ENCODE measurements at regions not wholly inside any gene's neighbourhood (a gene's known extent, or its start where the extent isn't known, plus 50 kb on each side); places are given as distances from the start of the nearest gene placed in this dataset.

DNA sequence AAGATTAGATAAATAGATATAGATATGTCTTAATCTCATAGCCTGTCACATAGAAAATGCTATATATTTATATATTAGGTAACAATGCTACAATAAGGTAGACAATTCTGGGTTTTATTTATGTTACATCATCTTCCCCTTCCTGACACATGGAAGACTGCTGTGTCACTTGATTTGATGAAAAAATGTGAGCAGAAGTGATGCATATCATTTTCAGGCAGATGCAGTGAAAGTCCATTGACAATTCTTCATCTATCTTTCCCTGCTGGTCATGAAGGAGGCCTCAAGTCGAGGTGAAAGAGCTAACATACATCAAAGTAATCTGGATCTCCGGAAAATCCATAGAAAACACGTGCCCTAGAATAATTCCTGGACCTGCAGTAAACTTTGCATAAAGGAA lies 57.8 kb upstream of the CHD1 start:
- no peaks in the 10 kb centered on the region for H3K23me2 ChIP-seq (ENCODE audit: low read depth, low read length)
- no peak overlapping the region for H2BK15ac ChIP-seq (ENCODE audit: low read length)
- WGBS, 2 experiments (ENCODE audit: extremely low coverage in 1 of 2, insufficient coverage in 1 of 2, insufficient read length in 1 of 2, insufficient replicate concordance in 2 of 2, low coverage in 1 of 2, low lambda C conversion rate in 2 of 2, missing lambda C conversion rate in 1 of 2): 85% methylated on average over 3 of the region's 3 CpGs; no CpG with 5 or more reads in 1 of the 2 experiments
- H4K91ac ChIP-seq (replicated peaks; ENCODE audit: insufficient read length, low read length): no peak overlapping the region
- no peak overlapping the region for H3K18ac ChIP-seq (ENCODE audit: extremely low read depth, low read length)
- no peak overlapping the region for H2BK20ac ChIP-seq (ENCODE audit: low read length)
- no peaks in the 10 kb centered on the region for H4K20me1 ChIP-seq (replicated peaks in 1 of 2; ENCODE audit: control insufficient read depth in 1 of 2, insufficient read depth in 2 of 2, low read length in 2 of 2)
- H3K9ac ChIP-seq (replicated peaks in 1 of 4; ENCODE audit: extremely low read depth in 1 of 4, low read depth in 3 of 4, low read length in 3 of 4): no peak overlapping the region
- H3K23ac ChIP-seq (ENCODE audit: insufficient read length): no peak overlapping the region
- H3K4ac ChIP-seq (replicated peaks; ENCODE audit: insufficient read length, low read depth, low read length): no peak overlapping the region
- FAIRE-seq (no peak), DNase-seq (ENCODE audit: low read depth in 1 of 2, low spot score in 2 of 2) (no peak)
- H3K14ac ChIP-seq (ENCODE audit: insufficient read length): no peak overlapping the region
- H2BK120ac ChIP-seq (replicated peaks; ENCODE audit: low read depth, low read length): no peak overlapping the region
- H2AK5ac ChIP-seq (ENCODE audit: low read depth, low read length): no peak overlapping the region
- no peaks in the 10 kb centered on the region for H3K4me1 ChIP-seq (replicated peaks in 1 of 4; ENCODE audit: control insufficient read depth in 3 of 4, insufficient read depth in 4 of 4, low read length in 3 of 4)
- H4K5ac ChIP-seq (ENCODE audit: insufficient read length, low read depth, low read length): no peak overlapping the region
- POLR2A ChIA-PET (ENCODE audit: partially characterized antibody): no interaction called here
- H2AFZ ChIP-seq (ENCODE audit: low read length): no peak overlapping the region
- no peak for TF ChIP-seq ATF3 (IDR thresholded peaks at IDR 0.05; ENCODE audit: insufficient read depth, low read depth, low read length)
- TF ChIP-seq KDM4A (IDR thresholded peaks at IDR 0.05; ENCODE audit: low read depth, low read length, severe bottlenecking): no peak
- no peak for TF ChIP-seq MAFK (IDR thresholded peaks at IDR 0.05; ENCODE audit: low read depth, low read length)
- TF ChIP-seq BCL11A (IDR thresholded peaks at IDR 0.05; ENCODE audit: low read depth in 2 of 2, low read length in 2 of 2): no peak
- TF ChIP-seq TAF1 (IDR thresholded peaks at IDR 0.05; ENCODE audit: low read depth, low read length): no peak
- TF ChIP-seq RNF2 (IDR thresholded peaks at IDR 0.05; ENCODE audit: borderline replicate concordance, low read depth, low read length, missing control alignments, poor library complexity, severe bottlenecking): no peak
- TF ChIP-seq CBX5 (IDR thresholded peaks at IDR 0.05; ENCODE audit: low read depth, low read length): no peak
- TF ChIP-seq EP300 (IDR thresholded peaks at IDR 0.05; ENCODE audit: borderline replicate concordance in 1 of 2, low read depth in 2 of 2, low read length in 2 of 2): no peak
- TF ChIP-seq JUND (IDR thresholded peaks at IDR 0.05; ENCODE audit: low read length): no peak
- no peak for TF ChIP-seq ASH2L (IDR thresholded peaks at IDR 0.05; ENCODE audit: low read length)
- no peak for TF ChIP-seq JUN (IDR thresholded peaks at IDR 0.05; ENCODE audit: low read depth, low read length)
- TF ChIP-seq EGR1 (IDR thresholded peaks at IDR 0.05; ENCODE audit: borderline replicate concordance, low read depth, low read length): no peak
- no peak for TF ChIP-seq EZH2 (IDR thresholded peaks at IDR 0.05; ENCODE audit: low read depth, low read length, severe bottlenecking)
- H3K27ac ChIP-seq (ENCODE audit: low read depth, low read length): no peak overlapping the region
- no peak overlapping the region for H4K8ac ChIP-seq (ENCODE audit: extremely low read depth, insufficient read depth, low read length)
- no peaks in the 10 kb centered on the region for H3K36me3 ChIP-seq (ENCODE audit: control insufficient read depth in 2 of 4, insufficient read depth in 4 of 4, low read length in 3 of 4)
- H3K56ac ChIP-seq (replicated peaks; ENCODE audit: insufficient read length, low read depth, low read length): no peak overlapping the region
- no peak overlapping the region for H2BK5ac ChIP-seq (ENCODE audit: low read depth, low read length)
- no peaks in the 10 kb centered on the region for H3K9me3 ChIP-seq (ENCODE audit: insufficient read depth in 2 of 2, low read depth in 1 of 2, low read length in 1 of 2)
- no peaks in the 10 kb centered on the region for H3K27me3 ChIP-seq (replicated peaks in 1 of 4; ENCODE audit: control insufficient read depth in 3 of 4, extremely low read depth in 1 of 4, insufficient read depth in 3 of 4, low read length in 3 of 4)
- CTCF ChIA-PET (ENCODE audit: partially characterized antibody): interaction anchor here (0.7 kb wide), 1 partner anchor 46 kb away, joined by 3 read pairs; no protein-coding TSS in a partner anchor
- H3K4me3 ChIP-seq (ENCODE audit: extremely low read depth in 1 of 4, insufficient read depth in 2 of 4, low read depth in 3 of 4, low read length in 4 of 4): no peak overlapping the region
- H3K79me2 ChIP-seq (ENCODE audit: control insufficient read depth in 1 of 2, insufficient read depth in 2 of 2, low read length in 2 of 2): no peaks in the 10 kb centered on the region
- H2BK12ac ChIP-seq (ENCODE audit: low read depth, low read length): no peak overlapping the region
- no peak overlapping the region for H3K4me2 ChIP-seq (ENCODE audit: insufficient read depth in 1 of 2, low read depth in 2 of 2, low read length in 2 of 2)
- H3K79me1 ChIP-seq (ENCODE audit: low read depth, low read length): no peaks in the 10 kb centered on the region

Measured in H1 (cell line).